GM12878 (cell line): ENCODE measurements at regions not wholly inside any gene's neighbourhood (a gene's known extent, or its start where the extent isn't known, plus 50 kb on each side); places are given as distances from the start of the nearest gene placed in this dataset.
A peak's percentile ranks its signal among the peaks of the same experiment; 100 is the strongest.

ENCODE experiments used
- CEBPZ ChIP-seq: fragments of 150-350 bp; IDR thresholded peaks from 2 replicates; pipeline ENCODE4 v1.6.1; 2016; ENCODE audit warnings: low read depth, low read length
- CHD1 ChIP-seq: IDR thresholded peaks from 2 replicates; pipeline ENCODE4 v1.6.1; 2012; ENCODE audit warnings: low read depth, low read length, improper control_type of control experiment
- CHD4 ChIP-seq: fragments of 200-600 bp; sonication (generic); IDR thresholded peaks from 2 replicates; pipeline ENCODE4 v1.6.1; 2016; ENCODE audit warnings: mild to moderate bottlenecking
- ETV6 ChIP-seq, 2 experiments: fragments of 450-650 bp in 1 of 2; IDR thresholded peaks in 1 of 2; conservative IDR thresholded peaks in 1 of 2; 2 replicates each; pipeline ENCODE4 v1.6.1; 2014; ENCODE audit warnings: antibody characterized with exemption in 1 of 2, borderline replicate concordance in 1 of 2, low read depth in 1 of 2, mild to moderate bottlenecking in 1 of 2, moderate library complexity in 1 of 2
- HDAC2 ChIP-seq: fragments of 200-600 bp; sonication (generic); IDR thresholded peaks from 2 replicates; pipeline ENCODE4 v1.6.1; 2017
- IKZF1 ChIP-seq: fragments of 450-650 bp; conservative IDR thresholded peaks from 2 replicates; pipeline ENCODE4 v1.6.1; 2017; ENCODE audit warnings: antibody characterized with exemption, mild to moderate bottlenecking
- MTA2 ChIP-seq: fragments of 450-650 bp; IDR thresholded peaks from 2 replicates; pipeline ENCODE4 v1.6.1; 2016; ENCODE audit warnings: low read depth, mild to moderate bottlenecking, moderate library complexity
- MYC ChIP-seq: IDR thresholded peaks from 2 replicates; pipeline ENCODE4 v1.6.1; 2011; ENCODE audit warnings: mild to moderate bottlenecking, low read length, moderate library complexity, inconsistent platforms; ENCODE audit not compliant: insufficient read depth, insufficient replicate concordance, insufficient read length, severe bottlenecking
- NR2C1 ChIP-seq: fragments of 450-650 bp; IDR thresholded peaks from 2 replicates; pipeline ENCODE4 v1.6.1; 2017; ENCODE audit warnings: antibody characterized with exemption, mild to moderate bottlenecking, moderate library complexity
- NR2F1 ChIP-seq: fragments of 450-650 bp; conservative IDR thresholded peaks from 2 replicates; pipeline ENCODE4 v1.6.1; 2017; ENCODE audit warnings: mild to moderate bottlenecking
- PML ChIP-seq: IDR thresholded peaks from 2 replicates; pipeline ENCODE4 v1.6.1; 2012; ENCODE audit warnings: low read length, inconsistent platforms
- POLR2A ChIP-seq: IDR thresholded peaks from 2 replicates; pipeline ENCODE4 v1.6.1; 2011; ENCODE audit warnings: low read depth, mild to moderate bottlenecking, low read length
- PRDM15 ChIP-seq: fragments of 450-650 bp; formaldehyde crosslinking; IDR thresholded peaks from 2 replicates; pipeline ENCODE4 v1.4.0; 2020; ENCODE audit warnings: mild to moderate bottlenecking, moderate library complexity
- SIX5 ChIP-seq: IDR thresholded peaks from 2 replicates; pipeline ENCODE4 v1.6.1; 2011; ENCODE audit warnings: mild to moderate bottlenecking, low read depth, low read length, moderate library complexity; ENCODE audit not compliant: severe bottlenecking
- SMARCA5 ChIP-seq: fragments of 450-650 bp; IDR thresholded peaks from 2 replicates; pipeline ENCODE4 v1.6.1; 2017; ENCODE audit warnings: mild to moderate bottlenecking
- SMC3 ChIP-seq: IDR thresholded peaks from 2 replicates; pipeline ENCODE4 v1.6.1; 2011; ENCODE audit warnings: low read length, improper control_type of control experiment, borderline replicate concordance
- SP1 ChIP-seq: IDR thresholded peaks from one replicate; pipeline ENCODE4 v1.6.1; 2011; ENCODE audit warnings: low read depth, low read length
- SRF ChIP-seq, 2 experiments: IDR thresholded peaks; 2 replicates each; pipeline ENCODE4 v1.6.1; 2011; ENCODE audit warnings: low read depth in 2 of 2, low read length in 2 of 2, mild to moderate bottlenecking in 1 of 2, moderate library complexity in 1 of 2
- ZBTB4 ChIP-seq: fragments of 450-650 bp; formaldehyde crosslinking; IDR thresholded peaks from 2 replicates; pipeline ENCODE4 v1.4.0; 2022; ENCODE audit warnings: mild to moderate bottlenecking, moderate library complexity
- ZNF274 ChIP-seq: IDR thresholded peaks from one replicate; pipeline ENCODE4 v1.8.0; 2011; ENCODE audit not compliant: insufficient read length, insufficient read depth
- ZNF384 ChIP-seq: IDR thresholded peaks from 2 replicates; pipeline ENCODE4 v1.6.1; 2012; ENCODE audit warnings: low read depth, mild to moderate bottlenecking, low read length, improper control_type of control experiment, borderline replicate concordance

GRCh38 chr13:74026753-74027152, 107.5 kb downstream of the KLF12 start (continued):
- TF ChIP-seq PRDM15 (CRISPR knock-in tag) = no peak
- no peak for TF ChIP-seq SP1
- no peak for TF ChIP-seq CHD4
- peak; percentile 41; the same call in 1 of the 2 replicates for TF ChIP-seq POLR2A
- TF ChIP-seq ZBTB4 (CRISPR knock-in tag) = no peak
- TF ChIP-seq SIX5 = no peak
- no peak for TF ChIP-seq CEBPZ
- no peak for TF ChIP-seq PML
- no peak for TF ChIP-seq ZNF274
- TF ChIP-seq ETV6 (conservative IDR thresholded peaks at IDR 0.05 in 1 of 2, IDR thresholded peaks at IDR 0.05 in 1 of 2; ENCODE audit: borderline replicate concordance in 1 of 2, low read depth in 1 of 2) = peak in 1 of 2 experiments; percentile 68; a peak in 1 of 4 replicates
- no peak for TF ChIP-seq SMARCA5
- TF ChIP-seq MYC = no peak
- no peak for TF ChIP-seq MTA2
- TF ChIP-seq IKZF1 = peak; percentile 60
- no peak for TF ChIP-seq NR2F1
- no peak for TF ChIP-seq CHD1
- no peak for TF ChIP-seq SRF (IDR thresholded peaks at IDR 0.05; ENCODE audit: low read depth in 2 of 2, low read length in 2 of 2)
- TF ChIP-seq ZNF384 = no peak
- TF ChIP-seq SMC3 = no peak; the same call in 1 of the 2 replicates
- no peak for TF ChIP-seq HDAC2
- TF ChIP-seq NR2C1 = no peak
